H9 (cell line): ENCODE measurements at regions not wholly inside any gene's neighbourhood (a gene's known extent, or its start where the extent isn't known, plus 50 kb on each side); places are given as distances from the start of the nearest gene placed in this dataset.

Experiments used
- DNase-seq: peaks from one replicate; pipeline ENCODE4 v3.0.0-alpha.2; 2017
- H2AFZ ChIP-seq: one replicate; pipeline ENCODE4 v1.6.1; 2013; ENCODE audit warnings: mild to moderate bottlenecking, low read length, control low read depth, moderate library complexity
- H2AK5ac ChIP-seq: 2 replicates; pipeline ENCODE4 v1.6.1; 2013; ENCODE audit warnings: low read length, control low read depth, mixed read lengths; ENCODE audit not compliant: insufficient read length
- H2BK120ac ChIP-seq: one replicate; pipeline ENCODE4 v1.6.1; 2013; ENCODE audit warnings: low read depth, mild to moderate bottlenecking, low read length, control low read depth, inconsistent platforms; ENCODE audit not compliant: poor library complexity, severe bottlenecking
- H2BK12ac ChIP-seq: 2 replicates; pipeline ENCODE4 v1.6.1; 2013; ENCODE audit warnings: low read length, control low read depth, mixed read lengths, low read depth; ENCODE audit not compliant: insufficient read length
- H2BK15ac ChIP-seq: 2 replicates; pipeline ENCODE4 v1.6.1; 2013; ENCODE audit warnings: low read depth, low read length, control low read depth
- H2BK20ac ChIP-seq: one replicate; pipeline ENCODE4 v1.6.1; 2013; ENCODE audit warnings: low read depth, mild to moderate bottlenecking, low read length, control low read depth, inconsistent platforms; ENCODE audit not compliant: poor library complexity, severe bottlenecking
- H2BK5ac ChIP-seq: 2 replicates; pipeline ENCODE4 v1.6.1; 2013; ENCODE audit warnings: low read length, control low read depth, mixed read lengths; ENCODE audit not compliant: insufficient read length
- H3K14ac ChIP-seq: 2 replicates; pipeline ENCODE4 v1.6.1; 2013; ENCODE audit warnings: low read length, control low read depth; ENCODE audit not compliant: insufficient read depth
- H3K18ac ChIP-seq: 2 replicates; pipeline ENCODE4 v1.6.1; 2013; ENCODE audit warnings: low read depth, mild to moderate bottlenecking, mixed read lengths, low read length, control low read depth; ENCODE audit not compliant: insufficient read length
- H3K23ac ChIP-seq: 2 replicates; pipeline ENCODE4 v1.6.1; 2013; ENCODE audit warnings: low read length, control low read depth, mixed read lengths, low read depth; ENCODE audit not compliant: insufficient read length
- H3K23me2 ChIP-seq: 2 replicates; pipeline ENCODE4 v1.6.1; 2013; ENCODE audit warnings: low read depth, mild to moderate bottlenecking, mixed read lengths, low read length, control low read depth; ENCODE audit not compliant: insufficient read length, poor library complexity, severe bottlenecking
- H3K27ac ChIP-seq: 2 replicates; pipeline ENCODE4 v1.5.1; 2013; ENCODE audit warnings: low read length, control low read depth, mixed read lengths, low read depth; ENCODE audit not compliant: insufficient read length
- H3K27me3 ChIP-seq: 2 replicates; pipeline ENCODE4 v1.6.1; 2013; ENCODE audit warnings: low read length, control low read depth, inconsistent platforms; ENCODE audit not compliant: insufficient read depth
- H3K4ac ChIP-seq: 2 replicates; pipeline ENCODE4 v1.6.1; 2013; ENCODE audit warnings: low read depth, mild to moderate bottlenecking, control low read depth, inconsistent platforms, low read length, moderate library complexity
- H3K4me1 ChIP-seq: 2 replicates; pipeline ENCODE4 v1.6.1; 2013; ENCODE audit warnings: low read length, control low read depth, inconsistent platforms; ENCODE audit not compliant: insufficient read depth
- H3K4me2 ChIP-seq: 2 replicates; pipeline ENCODE4 v1.6.1; 2013; ENCODE audit warnings: low read length, control low read depth, mixed read lengths; ENCODE audit not compliant: insufficient read length, insufficient read depth
- H3K56ac ChIP-seq: 2 replicates; pipeline ENCODE4 v1.6.1; 2013; ENCODE audit warnings: low read depth, mild to moderate bottlenecking, mixed read lengths, low read length, control low read depth; ENCODE audit not compliant: insufficient read length
- H3K79me1 ChIP-seq: 2 replicates; pipeline ENCODE4 v1.6.1; 2013; ENCODE audit warnings: low read depth, mild to moderate bottlenecking, moderate library complexity, low read length, control low read depth, inconsistent platforms; ENCODE audit not compliant: insufficient read depth, poor library complexity, severe bottlenecking
- H3K79me2 ChIP-seq: 2 replicates; pipeline ENCODE4 v1.6.1; 2013; ENCODE audit warnings: low read length, control low read depth, inconsistent platforms; ENCODE audit not compliant: insufficient read depth
- H3K9ac ChIP-seq: 2 replicates; pipeline ENCODE4 v1.6.1; 2013; ENCODE audit warnings: low read length, control low read depth, mixed read lengths; ENCODE audit not compliant: insufficient read length; ENCODE audit errors: extremely low read depth
- H3K9me3 ChIP-seq: one replicate; pipeline ENCODE4 v1.6.1; 2013; ENCODE audit warnings: low read depth, low read length, inconsistent platforms; ENCODE audit not compliant: control insufficient read depth
- H3T11ph ChIP-seq: one replicate; pipeline ENCODE4 v1.6.1; 2013; ENCODE audit warnings: mild to moderate bottlenecking, low read length, control low read depth, inconsistent platforms
- H4K20me1 ChIP-seq: one replicate; pipeline ENCODE4 v1.6.1; 2013; ENCODE audit not compliant: control insufficient read depth, insufficient read length, insufficient read depth
- H4K5ac ChIP-seq: 2 replicates; pipeline ENCODE4 v1.6.1; 2013; ENCODE audit warnings: low read depth, mild to moderate bottlenecking, mixed read lengths, low read length, control low read depth; ENCODE audit not compliant: insufficient read length
- H4K8ac ChIP-seq: replicated peaks from 2 replicates; pipeline ENCODE4 v1.6.1; 2013; ENCODE audit warnings: low read length, control low read depth, mixed read lengths, low read depth; ENCODE audit not compliant: insufficient read length
- H4K91ac ChIP-seq: 2 replicates; pipeline ENCODE4 v1.6.1; 2013; ENCODE audit warnings: low read depth, mild to moderate bottlenecking, moderate library complexity, mixed read lengths, low read length, control low read depth; ENCODE audit not compliant: insufficient read length
- H3K27ac Mint-ChIP-seq, 3 experiments: 2 replicates in 2 of 3; 3 replicates in 1 of 3; pipeline ENCODE4 v1.8.0; 2020 to 2021; ENCODE audit warnings: mixed read lengths in 3 of 3, mild to moderate bottlenecking in 1 of 3, moderate library complexity in 1 of 3
- H3K27me3 Mint-ChIP-seq: 2 replicates; pipeline ENCODE4 v1.8.0; 2021; ENCODE audit warnings: low read depth, mild to moderate bottlenecking, moderate library complexity, mixed read lengths
- H3K36me3 Mint-ChIP-seq, 3 experiments: 2 replicates in 2 of 3; 3 replicates in 1 of 3; pipeline ENCODE4 v1.8.0; 2020 to 2021; ENCODE audit warnings: low read depth in 3 of 3, mixed read lengths in 3 of 3; ENCODE audit not compliant: insufficient read depth in 1 of 3
- H3K4me1 Mint-ChIP-seq, 2 experiments: 2 replicates each; pipeline ENCODE4 v1.8.0; 2020; ENCODE audit warnings: mixed read lengths in 2 of 2
- H3K4me3 Mint-ChIP-seq, 2 experiments: 2 replicates in 1 of 2; 3 replicates in 1 of 2; pipeline ENCODE4 v1.8.0; 2020 to 2021; ENCODE audit warnings: mild to moderate bottlenecking in 2 of 2, mixed read lengths in 2 of 2, moderate library complexity in 1 of 2
- H3K9me3 Mint-ChIP-seq, 2 experiments: 2 replicates in 1 of 2; 3 replicates in 1 of 2; pipeline ENCODE4 v1.8.0; 2020; ENCODE audit warnings: mild to moderate bottlenecking in 2 of 2, mixed read lengths in 2 of 2, moderate library complexity in 1 of 2
- WGBS: extraction: QIAGEN DNeasy Blood & Tissue Kit; methylation state at CpG from one replicate; pipeline ENCODE4 v1.1.7; 2013; ENCODE audit warnings: missing lambda C conversion rate, low lambda C conversion rate, mixed read lengths; ENCODE audit not compliant: insufficient read length; ENCODE audit errors: extremely low coverage; 5-methylcytosine and 5-hydroxymethylcytosine counted together
- TF ChIP-seq, protein P1 (sequence below): fragments of 200-600 bp; sonication (generic); conservative IDR thresholded peaks from 3 replicates; pipeline ENCODE4 v1.8.0; 2021; ENCODE audit warnings: antibody characterized with exemption, mild to moderate bottlenecking

DNA sequence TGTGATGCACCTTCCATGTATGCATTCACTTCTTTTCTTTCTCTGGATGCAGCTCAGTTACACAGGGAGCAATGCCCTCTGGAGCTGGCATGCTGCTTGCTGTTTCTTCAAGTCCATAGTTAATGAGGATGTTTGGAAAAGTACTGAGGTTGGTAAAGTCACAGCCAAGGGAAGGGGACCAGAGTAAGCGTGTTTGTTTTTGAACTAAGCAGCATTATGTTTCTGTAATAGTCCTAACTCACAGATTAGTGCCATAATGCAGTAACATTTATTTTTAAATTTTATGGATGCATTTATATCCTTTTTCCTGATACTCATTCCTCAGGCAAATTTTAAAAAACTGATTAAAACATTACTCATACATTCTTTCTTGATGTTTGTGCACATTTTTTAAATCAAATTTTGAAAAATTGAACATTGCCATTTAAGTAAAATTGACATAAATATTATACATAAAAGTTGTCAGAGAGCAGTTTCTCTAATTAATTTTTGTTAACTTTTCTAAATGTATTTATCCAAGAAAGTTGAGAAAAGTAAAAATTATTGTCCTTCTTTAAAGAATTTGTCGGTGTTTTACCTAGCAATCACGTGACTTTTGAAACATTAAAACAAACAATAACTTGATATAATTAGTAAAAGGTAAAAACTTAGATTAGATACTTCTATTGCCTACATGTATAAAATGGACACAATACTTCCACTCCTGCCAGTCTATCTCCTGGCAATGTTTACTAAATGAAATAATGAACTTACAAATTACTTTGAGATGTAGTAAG is 659.6 kb upstream of the ANKRD30A start:
- Histone ChIP-seq H3K4me1 (no peaks in the 10 kb centered on the region), H3K9me3 (no peaks in the 10 kb centered on the region), H4K20me1 (no peaks in the 10 kb centered on the region), H3K18ac (no peak overlapping the region), H3K27me3 (no peaks in the 10 kb centered on the region), H3K27ac (no peak overlapping the region), H3T11ph (no peak overlapping the region), H4K91ac (no peak overlapping the region), H2AK5ac (no peak overlapping the region), H2AFZ (no peak overlapping the region), H3K9ac (no peak overlapping the region), H3K23ac (no peak overlapping the region), H3K79me1 (no peaks in the 10 kb centered on the region), H3K4ac (no peak overlapping the region), H3K56ac (no peak overlapping the region), H3K23me2 (no peaks in the 10 kb centered on the region), H3K4me2 (no peak overlapping the region), H2BK120ac (no peak overlapping the region), H2BK5ac (no peak overlapping the region), H3K79me2 (no peaks in the 10 kb centered on the region), H2BK15ac (no peak overlapping the region), H2BK20ac (no peak overlapping the region), H3K14ac (no peak overlapping the region), H4K5ac (peak overlapping the region; percentile 78), H2BK12ac (no peak overlapping the region), H4K8ac (no peak overlapping the region)
- Mint-ChIP-seq H3K4me1 (no peaks in the 10 kb centered on the region), H3K27ac (no peak overlapping the region), H3K4me3 (no peak overlapping the region), H3K27me3 (no peaks in the 10 kb centered on the region), H3K9me3 (peaks cover 0 to 2% of the 10 kb centered on the region in 2 experiments; a peak in 3 of 5 replicates), H3K36me3 (peaks cover 0 to 7% (median 0%) of the 10 kb centered on the region in 3 experiments; a peak in 3 of 7 replicates)
- no peak for DNase-seq
- WGBS: no CpG with 5 or more reads among the region's 3 CpGs
- TF ChIP-seq, protein P1, sequence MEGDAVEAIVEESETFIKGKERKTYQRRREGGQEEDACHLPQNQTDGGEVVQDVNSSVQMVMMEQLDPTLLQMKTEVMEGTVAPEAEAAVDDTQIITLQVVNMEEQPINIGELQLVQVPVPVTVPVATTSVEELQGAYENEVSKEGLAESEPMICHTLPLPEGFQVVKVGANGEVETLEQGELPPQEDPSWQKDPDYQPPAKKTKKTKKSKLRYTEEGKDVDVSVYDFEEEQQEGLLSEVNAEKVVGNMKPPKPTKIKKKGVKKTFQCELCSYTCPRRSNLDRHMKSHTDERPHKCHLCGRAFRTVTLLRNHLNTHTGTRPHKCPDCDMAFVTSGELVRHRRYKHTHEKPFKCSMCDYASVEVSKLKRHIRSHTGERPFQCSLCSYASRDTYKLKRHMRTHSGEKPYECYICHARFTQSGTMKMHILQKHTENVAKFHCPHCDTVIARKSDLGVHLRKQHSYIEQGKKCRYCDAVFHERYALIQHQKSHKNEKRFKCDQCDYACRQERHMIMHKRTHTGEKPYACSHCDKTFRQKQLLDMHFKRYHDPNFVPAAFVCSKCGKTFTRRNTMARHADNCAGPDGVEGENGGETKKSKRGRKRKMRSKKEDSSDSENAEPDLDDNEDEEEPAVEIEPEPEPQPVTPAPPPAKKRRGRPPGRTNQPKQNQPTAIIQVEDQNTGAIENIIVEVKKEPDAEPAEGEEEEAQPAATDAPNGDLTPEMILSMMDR: no peak
